ENCODE measurements at regions not wholly inside any gene's neighbourhood (a gene's known extent, or its start where the extent isn't known, plus 50 kb on each side); places are given as distances from the start of the nearest gene placed in this dataset.

- peaks cover 13% of the 10 kb centered on the region for H3K4me1 ChIP-seq (ENCODE audit: control insufficient read depth, extremely low read depth, insufficient read depth, low read length)
Measured at GRCh38 chr18:6604573-6604941, 125.0 kb upstream of the ARHGAP28 start.

DNA sequence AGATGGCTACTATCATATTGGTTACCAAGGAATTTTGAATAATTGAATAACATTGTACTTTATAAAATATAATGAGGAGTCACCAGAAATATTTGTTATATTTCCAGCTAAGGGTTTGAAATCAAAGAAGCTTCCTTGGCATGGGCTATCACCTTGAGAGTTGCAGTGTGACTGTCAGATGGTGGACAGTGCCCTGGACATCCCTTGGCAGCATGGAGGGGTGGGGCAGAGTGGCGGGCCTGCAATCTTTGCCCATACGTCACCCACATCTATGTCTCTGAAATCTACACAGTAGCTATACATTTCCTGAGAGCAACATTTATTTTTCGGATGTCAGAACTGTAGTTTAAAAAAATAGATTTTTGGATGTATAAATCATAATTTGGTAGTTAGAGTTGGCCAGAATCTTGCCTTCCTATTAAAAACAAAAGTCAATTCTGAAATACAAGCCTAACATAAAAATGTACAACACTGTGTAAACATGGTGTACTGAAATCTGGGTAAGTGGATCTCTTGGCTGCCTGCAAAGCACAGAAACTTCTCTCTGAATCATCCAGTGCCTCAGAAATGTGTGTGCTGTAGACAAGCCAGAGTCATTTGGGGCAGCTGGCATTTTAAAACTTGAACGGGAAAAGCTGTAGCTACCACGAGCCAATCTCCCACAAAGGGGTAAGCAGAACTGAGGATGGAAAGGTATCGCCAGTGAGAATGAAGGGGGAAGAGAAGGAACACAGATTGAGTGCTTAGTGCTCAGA is 124.2 kb upstream of the ARHGAP28 start:
- Histone ChIP-seq H3K4me2 (ENCODE audit: control insufficient read depth, extremely low read depth, insufficient read depth, low read depth, low read length) (no peak overlapping the region), H2AFZ (ENCODE audit: control insufficient read depth, low read length) (no peak overlapping the region), H3K4me3 (ENCODE audit: control insufficient read depth in 2 of 3, extremely low read depth in 1 of 3, insufficient read depth in 2 of 3, low read depth in 1 of 3, low read length in 3 of 3) (no peak overlapping the region), H3K9ac (ENCODE audit: control insufficient read depth, extremely low read depth, insufficient read depth, low read length) (no peak overlapping the region), H3K36me3 (ENCODE audit: control insufficient read depth in 2 of 2, extremely low read depth in 1 of 2, insufficient read depth in 2 of 2, low read length in 2 of 2) (no peaks in the 10 kb centered on the region), H3K9me3 (ENCODE audit: control insufficient read depth, low read depth, low read length) (no peaks in the 10 kb centered on the region), H3K9me1 (ENCODE audit: control insufficient read depth, extremely low read depth, insufficient read depth, low read length) (no peaks in the 10 kb centered on the region), H4K20me1 (ENCODE audit: control insufficient read depth, extremely low read depth, insufficient read depth, low read length) (no peaks in the 10 kb centered on the region), H3K27me3 (ENCODE audit: control insufficient read depth, extremely low read depth, insufficient read depth, low read length) (peaks cover 4% of the 10 kb centered on the region), H3K27ac (ENCODE audit: control insufficient read depth, insufficient read depth, low read length) (no peak overlapping the region), H3K4me1 (ENCODE audit: control insufficient read depth, extremely low read depth, insufficient read depth, low read length) (peaks cover 18% of the 10 kb centered on the region), H3K79me2 (ENCODE audit: control insufficient read depth, insufficient read depth, low read length) (no peaks in the 10 kb centered on the region)
- TF ChIP-seq, protein P1, sequence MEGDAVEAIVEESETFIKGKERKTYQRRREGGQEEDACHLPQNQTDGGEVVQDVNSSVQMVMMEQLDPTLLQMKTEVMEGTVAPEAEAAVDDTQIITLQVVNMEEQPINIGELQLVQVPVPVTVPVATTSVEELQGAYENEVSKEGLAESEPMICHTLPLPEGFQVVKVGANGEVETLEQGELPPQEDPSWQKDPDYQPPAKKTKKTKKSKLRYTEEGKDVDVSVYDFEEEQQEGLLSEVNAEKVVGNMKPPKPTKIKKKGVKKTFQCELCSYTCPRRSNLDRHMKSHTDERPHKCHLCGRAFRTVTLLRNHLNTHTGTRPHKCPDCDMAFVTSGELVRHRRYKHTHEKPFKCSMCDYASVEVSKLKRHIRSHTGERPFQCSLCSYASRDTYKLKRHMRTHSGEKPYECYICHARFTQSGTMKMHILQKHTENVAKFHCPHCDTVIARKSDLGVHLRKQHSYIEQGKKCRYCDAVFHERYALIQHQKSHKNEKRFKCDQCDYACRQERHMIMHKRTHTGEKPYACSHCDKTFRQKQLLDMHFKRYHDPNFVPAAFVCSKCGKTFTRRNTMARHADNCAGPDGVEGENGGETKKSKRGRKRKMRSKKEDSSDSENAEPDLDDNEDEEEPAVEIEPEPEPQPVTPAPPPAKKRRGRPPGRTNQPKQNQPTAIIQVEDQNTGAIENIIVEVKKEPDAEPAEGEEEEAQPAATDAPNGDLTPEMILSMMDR (optimal IDR thresholded peaks at IDR 0.05 in 1 of 3, IDR thresholded peaks at IDR 0.05 in 1 of 3, conservative IDR thresholded peaks at IDR 0.05 in 1 of 3; ENCODE audit: extremely low read depth in 1 of 3, insufficient read depth in 2 of 3, low read length in 3 of 3), result no peak
- TF ChIP-seq EZH2 (IDR thresholded peaks at IDR 0.05; ENCODE audit: low read length), result no peak
- no peak for DNase-seq (ENCODE audit: low read depth, low spot score)
- dilution Hi-C loops (cut with MboI; ENCODE audit: extremely low pct_ligation_motif_present, low sequenced_read_pairs), result no loop called here
- no peak for FAIRE-seq

More at GRCh38 chr18:6604573-6604941, 125.0 kb upstream of the ARHGAP28 start:
- Histone ChIP-seq H2AFZ (ENCODE audit: control insufficient read depth, low read length) (no peak overlapping the region), H3K27ac (ENCODE audit: control insufficient read depth, insufficient read depth, low read length) (no peak overlapping the region), H3K9ac (ENCODE audit: control insufficient read depth, extremely low read depth, insufficient read depth, low read length) (no peak overlapping the region), H3K36me3 (ENCODE audit: control insufficient read depth in 2 of 2, extremely low read depth in 1 of 2, insufficient read depth in 2 of 2, low read length in 2 of 2) (no peaks in the 10 kb centered on the region), H3K4me2 (ENCODE audit: control insufficient read depth, extremely low read depth, insufficient read depth, low read depth, low read length) (no peak overlapping the region), H3K9me3 (ENCODE audit: control insufficient read depth, low read depth, low read length) (no peaks in the 10 kb centered on the region), H3K9me1 (ENCODE audit: control insufficient read depth, extremely low read depth, insufficient read depth, low read length) (no peaks in the 10 kb centered on the region), H3K79me2 (ENCODE audit: control insufficient read depth, insufficient read depth, low read length) (no peaks in the 10 kb centered on the region), H4K20me1 (ENCODE audit: control insufficient read depth, extremely low read depth, insufficient read depth, low read length) (no peaks in the 10 kb centered on the region), H3K4me3 (ENCODE audit: control insufficient read depth in 2 of 3, extremely low read depth in 1 of 3, insufficient read depth in 2 of 3, low read depth in 1 of 3, low read length in 3 of 3) (no peak overlapping the region), H3K27me3 (ENCODE audit: control insufficient read depth, extremely low read depth, insufficient read depth, low read length) (peaks cover 4% of the 10 kb centered on the region)
- dilution Hi-C loops (cut with MboI; ENCODE audit: extremely low pct_ligation_motif_present, low sequenced_read_pairs), result no loop called here
- FAIRE-seq, result peak; percentile 53
- TF ChIP-seq, protein P1 (optimal IDR thresholded peaks at IDR 0.05 in 1 of 3, IDR thresholded peaks at IDR 0.05 in 1 of 3, conservative IDR thresholded peaks at IDR 0.05 in 1 of 3; ENCODE audit: extremely low read depth in 1 of 3, insufficient read depth in 2 of 3, low read length in 3 of 3), result no peak
- no peak for TF ChIP-seq EZH2 (IDR thresholded peaks at IDR 0.05; ENCODE audit: low read length)
- DNase-seq (ENCODE audit: low read depth, low spot score), result no peak
